ENCODE measurements at regions not wholly inside any gene's neighbourhood (a gene's known extent, or its start where the extent isn't known, plus 50 kb on each side); places are given as distances from the start of the nearest gene placed in this dataset.

- H3K4ac ChIP-seq (ENCODE audit: low read length), result no peak overlapping the region
- no peaks in the 10 kb centered on the region for H3K36me3 ChIP-seq (replicated peaks in 1 of 2; ENCODE audit: control insufficient read depth in 2 of 2, insufficient read depth in 2 of 2, low read length in 2 of 2)
- no peak overlapping the region for H3K9ac ChIP-seq (ENCODE audit: low read depth, low read length, poor library complexity)
- no peak overlapping the region for H2BK5ac ChIP-seq (ENCODE audit: low read length)
- no peak overlapping the region for H2BK15ac ChIP-seq (ENCODE audit: low read length)
- H3K27ac ChIP-seq (replicated peaks; ENCODE audit: low read length), result no peak overlapping the region
- no peak overlapping the region for H3K4me3 ChIP-seq (ENCODE audit: low read length in 2 of 2)
- peak overlapping the region; percentile 58 for H2BK12ac ChIP-seq (ENCODE audit: low read length)
- WGBS, 2 donors (ENCODE audit: extremely low coverage in 2 of 2, insufficient read length in 2 of 2, insufficient replicate concordance in 1 of 2), result no CpG with 5 or more reads among the region's 37 CpGs
- H3K14ac ChIP-seq (ENCODE audit: low read length), result peak overlapping the region; percentile 56
- no peak overlapping the region for H2AK5ac ChIP-seq (ENCODE audit: low read depth, low read length)
- H3K23ac ChIP-seq (ENCODE audit: low read depth, low read length, poor library complexity), result no peak overlapping the region
- H3K9me3 ChIP-seq (replicated peaks in 1 of 2; ENCODE audit: control insufficient read depth in 2 of 2, insufficient read depth in 1 of 2, low read depth in 1 of 2, low read length in 2 of 2), result no peaks in the 10 kb centered on the region
- H3K79me1 ChIP-seq (ENCODE audit: low read depth, low read length), result no peaks in the 10 kb centered on the region
- no peak overlapping the region for H3K4me2 ChIP-seq (ENCODE audit: insufficient read depth, low read length, poor library complexity, severe bottlenecking)
- H4K8ac ChIP-seq (ENCODE audit: low read depth, low read length), result no peak overlapping the region
- no peaks in the 10 kb centered on the region for H3K27me3 ChIP-seq (ENCODE audit: control insufficient read depth in 3 of 3, insufficient read depth in 3 of 3, low read depth in 1 of 3, low read length in 3 of 3)
- no peaks in the 10 kb centered on the region for H3K4me1 ChIP-seq (ENCODE audit: control insufficient read depth in 2 of 2, insufficient read depth in 1 of 2, low read depth in 1 of 2, low read length in 2 of 2)
- peak overlapping the region; percentile 48 for H3K18ac ChIP-seq (ENCODE audit: low read length)
- no peak overlapping the region for H4K91ac ChIP-seq (ENCODE audit: low read depth, low read length, poor library complexity)
- no peak for DNase-seq (ENCODE audit: low spot score)
- no peak overlapping the region for H2AFZ ChIP-seq (ENCODE audit: low read length)
- no peak overlapping the region for H2BK120ac ChIP-seq (ENCODE audit: low read depth, low read length)
Observed at GRCh38 chr3:87052499-87053260, 61.7 kb upstream of the VGLL3 start.

GRCh38 chr3:87047852-87048251, 56.9 kb upstream of the VGLL3 start:
- Histone ChIP-seq H3K79me1 (ENCODE audit: low read depth, low read length) (no peaks in the 10 kb centered on the region), H2AK5ac (ENCODE audit: low read depth, low read length) (no peak overlapping the region), H3K27ac (replicated peaks; ENCODE audit: low read length) (no peak overlapping the region), H2BK120ac (ENCODE audit: low read depth, low read length) (no peak overlapping the region), H2BK12ac (ENCODE audit: low read length) (no peak overlapping the region), H3K4me1 (ENCODE audit: control insufficient read depth in 2 of 2, insufficient read depth in 1 of 2, low read depth in 1 of 2, low read length in 2 of 2) (no peaks in the 10 kb centered on the region), H2AFZ (ENCODE audit: low read length) (no peak overlapping the region), H4K91ac (ENCODE audit: low read depth, low read length, poor library complexity) (no peak overlapping the region), H3K4ac (ENCODE audit: low read length) (no peak overlapping the region), H3K18ac (ENCODE audit: low read length) (no peak overlapping the region), H3K9ac (ENCODE audit: low read depth, low read length, poor library complexity) (no peak overlapping the region), H3K14ac (ENCODE audit: low read length) (no peak overlapping the region), H3K27me3 (ENCODE audit: control insufficient read depth in 3 of 3, insufficient read depth in 3 of 3, low read depth in 1 of 3, low read length in 3 of 3) (no peaks in the 10 kb centered on the region), H2BK5ac (ENCODE audit: low read length) (no peak overlapping the region), H3K4me2 (ENCODE audit: insufficient read depth, low read length, poor library complexity, severe bottlenecking) (no peak overlapping the region), H4K8ac (ENCODE audit: low read depth, low read length) (no peak overlapping the region), H3K9me3 (replicated peaks in 1 of 2; ENCODE audit: control insufficient read depth in 2 of 2, insufficient read depth in 1 of 2, low read depth in 1 of 2, low read length in 2 of 2) (no peaks in the 10 kb centered on the region), H3K36me3 (replicated peaks in 1 of 2; ENCODE audit: control insufficient read depth in 2 of 2, insufficient read depth in 2 of 2, low read length in 2 of 2) (no peaks in the 10 kb centered on the region), H3K23ac (ENCODE audit: low read depth, low read length, poor library complexity) (no peak overlapping the region), H3K4me3 (ENCODE audit: low read length in 2 of 2) (no peak overlapping the region), H2BK15ac (ENCODE audit: low read length) (no peak overlapping the region)
- no peak for DNase-seq (ENCODE audit: low spot score)
- WGBS, 2 donors (ENCODE audit: extremely low coverage in 2 of 2, insufficient read length in 2 of 2, insufficient replicate concordance in 1 of 2), result no CpG with 5 or more reads among the region's 2 CpGs

GRCh38 chr3:87046241-87046640, 55.3 kb upstream of the VGLL3 start:
- H4K8ac ChIP-seq (ENCODE audit: low read depth, low read length), result no peak overlapping the region
- no peaks in the 10 kb centered on the region for H3K9me3 ChIP-seq (replicated peaks in 1 of 2; ENCODE audit: control insufficient read depth in 2 of 2, insufficient read depth in 1 of 2, low read depth in 1 of 2, low read length in 2 of 2)
- no CpG with 5 or more reads among the region's 4 CpGs for WGBS, 2 donors (ENCODE audit: extremely low coverage in 2 of 2, insufficient read length in 2 of 2, insufficient replicate concordance in 1 of 2)
- H2AFZ ChIP-seq (ENCODE audit: low read length), result no peak overlapping the region
- no peak overlapping the region for H3K23ac ChIP-seq (ENCODE audit: low read depth, low read length, poor library complexity)
- no peak overlapping the region for H3K18ac ChIP-seq (ENCODE audit: low read length)
- no peak overlapping the region for H2BK12ac ChIP-seq (ENCODE audit: low read length)
- no peak overlapping the region for H3K14ac ChIP-seq (ENCODE audit: low read length)
- H3K79me1 ChIP-seq (ENCODE audit: low read depth, low read length), result no peaks in the 10 kb centered on the region
- no peak overlapping the region for H3K4me2 ChIP-seq (ENCODE audit: insufficient read depth, low read length, poor library complexity, severe bottlenecking)
- H2BK15ac ChIP-seq (ENCODE audit: low read length), result no peak overlapping the region
- no peak overlapping the region for H2AK5ac ChIP-seq (ENCODE audit: low read depth, low read length)
- no peak overlapping the region for H2BK5ac ChIP-seq (ENCODE audit: low read length)
- no peak overlapping the region for H3K4me3 ChIP-seq (ENCODE audit: low read length in 2 of 2)
- H3K4me1 ChIP-seq (ENCODE audit: control insufficient read depth in 2 of 2, insufficient read depth in 1 of 2, low read depth in 1 of 2, low read length in 2 of 2), result no peaks in the 10 kb centered on the region
- no peak overlapping the region for H3K4ac ChIP-seq (ENCODE audit: low read length)
- no peak overlapping the region for H3K9ac ChIP-seq (ENCODE audit: low read depth, low read length, poor library complexity)
- H4K91ac ChIP-seq (ENCODE audit: low read depth, low read length, poor library complexity), result no peak overlapping the region
- H2BK120ac ChIP-seq (ENCODE audit: low read depth, low read length), result no peak overlapping the region
- H3K27me3 ChIP-seq (ENCODE audit: control insufficient read depth in 3 of 3, insufficient read depth in 3 of 3, low read depth in 1 of 3, low read length in 3 of 3), result no peaks in the 10 kb centered on the region
- H3K36me3 ChIP-seq (replicated peaks in 1 of 2; ENCODE audit: control insufficient read depth in 2 of 2, insufficient read depth in 2 of 2, low read length in 2 of 2), result no peaks in the 10 kb centered on the region
- no peak for DNase-seq (ENCODE audit: low spot score)
- no peak overlapping the region for H3K27ac ChIP-seq (replicated peaks; ENCODE audit: low read length)

GRCh38 chr3:87045473-87045872, 54.5 kb upstream of the VGLL3 start:
- H3K36me3 ChIP-seq (replicated peaks in 1 of 2; ENCODE audit: control insufficient read depth in 2 of 2, insufficient read depth in 2 of 2, low read length in 2 of 2), result no peaks in the 10 kb centered on the region
- H2BK12ac ChIP-seq (ENCODE audit: low read length), result no peak overlapping the region
- no peaks in the 10 kb centered on the region for H3K9me3 ChIP-seq (replicated peaks in 1 of 2; ENCODE audit: control insufficient read depth in 2 of 2, insufficient read depth in 1 of 2, low read depth in 1 of 2, low read length in 2 of 2)
- no peak overlapping the region for H3K18ac ChIP-seq (ENCODE audit: low read length)
- H3K23ac ChIP-seq (ENCODE audit: low read depth, low read length, poor library complexity), result no peak overlapping the region
- no peak overlapping the region for H3K9ac ChIP-seq (ENCODE audit: low read depth, low read length, poor library complexity)
- no peak overlapping the region for H3K27ac ChIP-seq (replicated peaks; ENCODE audit: low read length)
- H4K91ac ChIP-seq (ENCODE audit: low read depth, low read length, poor library complexity), result no peak overlapping the region
- DNase-seq (ENCODE audit: low spot score), result no peak
- no peak overlapping the region for H3K4me3 ChIP-seq (ENCODE audit: low read length in 2 of 2)
- no CpG with 5 or more reads among the region's 1 CpG for WGBS, 2 donors (ENCODE audit: extremely low coverage in 2 of 2, insufficient read length in 2 of 2, insufficient replicate concordance in 1 of 2)
- H3K4ac ChIP-seq (ENCODE audit: low read length), result no peak overlapping the region
- no peak overlapping the region for H2BK15ac ChIP-seq (ENCODE audit: low read length)
- no peak overlapping the region for H2AK5ac ChIP-seq (ENCODE audit: low read depth, low read length)
- no peak overlapping the region for H2BK120ac ChIP-seq (ENCODE audit: low read depth, low read length)
- no peak overlapping the region for H3K4me2 ChIP-seq (ENCODE audit: insufficient read depth, low read length, poor library complexity, severe bottlenecking)
- no peak overlapping the region for H2AFZ ChIP-seq (ENCODE audit: low read length)
- H4K8ac ChIP-seq (ENCODE audit: low read depth, low read length), result no peak overlapping the region
- H3K79me1 ChIP-seq (ENCODE audit: low read depth, low read length), result no peaks in the 10 kb centered on the region
- no peaks in the 10 kb centered on the region for H3K4me1 ChIP-seq (ENCODE audit: control insufficient read depth in 2 of 2, insufficient read depth in 1 of 2, low read depth in 1 of 2, low read length in 2 of 2)
- H2BK5ac ChIP-seq (ENCODE audit: low read length), result no peak overlapping the region
- H3K14ac ChIP-seq (ENCODE audit: low read length), result no peak overlapping the region
- H3K27me3 ChIP-seq (ENCODE audit: control insufficient read depth in 3 of 3, insufficient read depth in 3 of 3, low read depth in 1 of 3, low read length in 3 of 3), result no peaks in the 10 kb centered on the region

Measured in neuronal stem cell (in vitro differentiated cells).